Bronchial epithelial cell (primary cell): ENCODE measurements at regions not wholly inside any gene's neighbourhood (a gene's known extent, or its start where the extent isn't known, plus 50 kb on each side); places are given as distances from the start of the nearest gene placed in this dataset.

Experiments
- DNase-seq: peaks from one replicate; pipeline ENCODE4 v3.0.0-alpha.2; 2010; ENCODE audit warnings: low read depth
- FAIRE-seq: peaks from 2 replicates; lab custom pipeline; 2011; peaks lifted over from hg19 to GRCh38; lab: Jason Lieb, UNC
- H3K27me3 ChIP-seq: 2 replicates; pipeline ENCODE4 v1.5.1; 2011; ENCODE audit warnings: low read length; ENCODE audit not compliant: control insufficient read depth, insufficient read depth
- H3K36me3 ChIP-seq: 2 replicates; pipeline ENCODE4 v1.5.1; 2011; ENCODE audit warnings: low read length; ENCODE audit not compliant: control insufficient read depth, insufficient read depth
- H3K4me3 ChIP-seq: 2 replicates; pipeline ENCODE4 v1.5.1; 2011; ENCODE audit warnings: mild to moderate bottlenecking, low read depth, low read length, control low read depth
- CTCF ChIP-seq: IDR thresholded peaks from 2 replicates; pipeline ENCODE4 v1.5.1; 2011; ENCODE audit warnings: mild to moderate bottlenecking, moderate library complexity, low read length, control low read depth, inconsistent platforms; ENCODE audit not compliant: insufficient read depth, severe bottlenecking

DNA sequence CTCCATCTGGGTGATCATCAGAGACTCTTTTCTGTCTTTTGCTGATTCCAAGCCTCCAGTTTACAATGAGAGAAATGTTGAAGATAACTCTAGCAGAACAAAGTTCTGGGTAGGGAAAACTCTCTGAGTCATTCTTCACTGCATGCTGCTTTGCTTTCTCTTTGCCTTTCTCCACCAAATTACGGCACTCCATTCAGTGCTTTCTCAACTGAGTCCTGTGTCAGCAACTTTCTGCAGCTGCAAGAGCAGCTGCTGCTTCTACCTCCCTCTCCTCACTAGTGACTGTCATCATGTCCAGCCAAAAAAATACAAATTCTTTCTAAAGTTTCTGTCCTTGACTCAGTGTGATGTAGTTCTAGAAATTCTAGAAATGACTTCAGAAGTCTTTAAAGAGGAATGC, 953.8 kb downstream of the IGSF11 start:
- no peak for FAIRE-seq

GRCh38 chr3:118088696-118089095, 946.0 kb downstream of the IGSF11 start:
- no peak for DNase-seq
- no peak for TF ChIP-seq CTCF

More for the DNA sequence above, 953.8 kb downstream of the IGSF11 start:
- H3K4me3 ChIP-seq: no peak overlapping the region
- H3K27me3 ChIP-seq: no peaks in the 10 kb centered on the region
- no peak for DNase-seq
- H3K36me3 ChIP-seq: no peaks in the 10 kb centered on the region
- no peak for TF ChIP-seq CTCF

GRCh38 chr3:118089563-118089962, 945.1 kb downstream of the IGSF11 start:
- TF ChIP-seq CTCF: no peak
- FAIRE-seq (no peak), DNase-seq (peak; percentile 90)
- no peaks in the 10 kb centered on the region for H3K27me3 ChIP-seq
- H3K36me3 ChIP-seq: no peaks in the 10 kb centered on the region
- no peak overlapping the region for H3K4me3 ChIP-seq

More at GRCh38 chr3:118088696-118089095, 946.0 kb downstream of the IGSF11 start:
- no peak overlapping the region for H3K4me3 ChIP-seq
- no peak for FAIRE-seq
- no peaks in the 10 kb centered on the region for H3K36me3 ChIP-seq
- no peaks in the 10 kb centered on the region for H3K27me3 ChIP-seq

- DNase-seq (peak; percentile 40), FAIRE-seq (no peak)
- no peaks in the 10 kb centered on the region for H3K36me3 ChIP-seq
- no peak for TF ChIP-seq CTCF
- no peaks in the 10 kb centered on the region for H3K27me3 ChIP-seq
- H3K4me3 ChIP-seq: no peak overlapping the region
Observed at GRCh38 chr3:118097226-118097625, 937.4 kb downstream of the IGSF11 start.

DNA sequence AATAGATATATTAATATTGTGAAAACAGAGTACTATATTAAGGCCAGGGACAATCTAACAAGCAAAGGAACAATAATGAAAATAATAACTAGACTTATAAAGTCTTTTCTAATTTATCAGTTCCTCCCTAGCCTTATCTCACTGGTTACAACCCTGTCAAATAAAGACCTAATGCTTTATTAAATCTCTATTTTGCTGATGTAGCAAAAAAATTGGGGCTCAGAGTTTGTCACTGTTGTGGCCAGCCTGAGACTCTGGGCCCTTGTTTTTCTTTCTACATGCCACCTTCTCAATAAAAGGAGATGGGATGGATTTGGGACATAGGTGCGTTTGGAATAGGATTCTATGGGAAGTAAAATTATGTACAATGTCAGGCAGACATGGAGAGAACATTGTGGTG, 937.0 kb downstream of the IGSF11 start:
- no peaks in the 10 kb centered on the region for H3K27me3 ChIP-seq
- DNase-seq (no peak), FAIRE-seq (no peak)
- H3K36me3 ChIP-seq: no peaks in the 10 kb centered on the region
- H3K4me3 ChIP-seq: no peak overlapping the region
- no peak for TF ChIP-seq CTCF

DNA sequence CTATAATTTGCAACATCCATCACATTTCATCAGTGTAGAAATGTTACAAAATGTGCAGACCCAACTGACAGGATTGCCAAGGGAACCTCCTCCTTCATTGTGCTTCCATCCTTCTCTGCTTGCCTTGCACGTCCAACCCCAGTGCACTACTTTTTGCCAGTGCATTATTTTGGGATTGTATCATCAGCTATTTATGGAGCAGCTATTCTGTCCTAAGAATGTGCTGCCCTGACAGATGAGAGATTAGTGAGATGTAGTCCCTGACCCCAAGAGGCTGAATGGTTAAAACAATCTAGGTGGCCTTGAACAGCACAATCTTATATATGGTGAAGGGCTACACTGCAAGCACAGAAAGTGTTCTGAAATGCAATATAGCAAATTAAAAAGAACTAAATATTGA, 935.8 kb downstream of the IGSF11 start:
- no peak for TF ChIP-seq CTCF
- DNase-seq (no peak), FAIRE-seq (no peak)
- no peaks in the 10 kb centered on the region for H3K27me3 ChIP-seq
- no peak overlapping the region for H3K4me3 ChIP-seq
- H3K36me3 ChIP-seq: no peaks in the 10 kb centered on the region
